Nephron progenitor cell (in vitro differentiated cells): ENCODE measurements at regions not wholly inside any gene's neighbourhood (a gene's known extent, or its start where the extent isn't known, plus 50 kb on each side); places are given as distances from the start of the nearest gene placed in this dataset.

ENCODE experiments used
- DNase-seq: peaks from one replicate; pipeline ENCODE4 v3.0.0; 2021
- H3K27ac Mint-ChIP-seq: 2 replicates; pipeline ENCODE4 v1.8.0; 2021; ENCODE audit warnings: mild to moderate bottlenecking, moderate library complexity, mixed read lengths
- H3K27me3 Mint-ChIP-seq: 2 replicates; pipeline ENCODE4 v1.8.0; 2021; ENCODE audit warnings: mild to moderate bottlenecking, low read depth, mixed read lengths; ENCODE audit not compliant: poor library complexity
- H3K36me3 Mint-ChIP-seq: 2 replicates; pipeline ENCODE4 v1.8.0; 2021; ENCODE audit warnings: low read depth, mixed read lengths
- H3K4me1 Mint-ChIP-seq: 2 replicates; pipeline ENCODE4 v1.8.0; 2021; ENCODE audit warnings: mixed read lengths
- H3K4me3 Mint-ChIP-seq: 2 replicates; pipeline ENCODE4 v1.8.0; 2021; ENCODE audit warnings: mild to moderate bottlenecking, moderate library complexity, mixed read lengths
- H3K9me3 Mint-ChIP-seq: 2 replicates; pipeline ENCODE4 v1.8.0; 2021; ENCODE audit warnings: mild to moderate bottlenecking, moderate library complexity, mixed read lengths
- TF ChIP-seq, protein P1 (sequence below): fragments of 200-600 bp; sonication (generic); IDR thresholded peaks from 2 replicates; pipeline ENCODE4 v1.5.0; 2021; ENCODE audit warnings: antibody characterized with exemption

DNA sequence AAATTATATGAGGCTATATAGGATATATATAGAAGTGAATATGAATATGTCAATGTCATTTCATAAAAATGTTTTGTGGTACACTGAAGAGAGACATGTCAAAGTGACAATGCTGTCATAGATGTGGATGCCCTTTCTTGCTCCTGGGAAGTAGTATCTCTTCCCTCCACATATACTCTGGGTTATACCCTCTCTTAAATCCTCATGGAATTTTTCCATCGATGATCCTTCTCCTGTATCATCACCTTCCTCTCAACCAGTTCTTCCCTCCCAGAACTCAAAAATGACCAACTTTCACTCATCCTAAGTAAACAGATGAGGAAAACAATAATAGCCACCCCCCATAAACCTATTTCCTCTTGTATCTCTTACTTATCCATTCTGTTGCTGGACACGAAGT is 351.5 kb downstream of the USP25 start:
- H3K9me3 Mint-ChIP-seq: peaks cover 6% of the 10 kb centered on the region
- no peaks in the 10 kb centered on the region for H3K36me3 Mint-ChIP-seq
- no peak overlapping the region for H3K27ac Mint-ChIP-seq
- no peak overlapping the region for H3K4me3 Mint-ChIP-seq
- DNase-seq: no peak
- TF ChIP-seq, protein P1, sequence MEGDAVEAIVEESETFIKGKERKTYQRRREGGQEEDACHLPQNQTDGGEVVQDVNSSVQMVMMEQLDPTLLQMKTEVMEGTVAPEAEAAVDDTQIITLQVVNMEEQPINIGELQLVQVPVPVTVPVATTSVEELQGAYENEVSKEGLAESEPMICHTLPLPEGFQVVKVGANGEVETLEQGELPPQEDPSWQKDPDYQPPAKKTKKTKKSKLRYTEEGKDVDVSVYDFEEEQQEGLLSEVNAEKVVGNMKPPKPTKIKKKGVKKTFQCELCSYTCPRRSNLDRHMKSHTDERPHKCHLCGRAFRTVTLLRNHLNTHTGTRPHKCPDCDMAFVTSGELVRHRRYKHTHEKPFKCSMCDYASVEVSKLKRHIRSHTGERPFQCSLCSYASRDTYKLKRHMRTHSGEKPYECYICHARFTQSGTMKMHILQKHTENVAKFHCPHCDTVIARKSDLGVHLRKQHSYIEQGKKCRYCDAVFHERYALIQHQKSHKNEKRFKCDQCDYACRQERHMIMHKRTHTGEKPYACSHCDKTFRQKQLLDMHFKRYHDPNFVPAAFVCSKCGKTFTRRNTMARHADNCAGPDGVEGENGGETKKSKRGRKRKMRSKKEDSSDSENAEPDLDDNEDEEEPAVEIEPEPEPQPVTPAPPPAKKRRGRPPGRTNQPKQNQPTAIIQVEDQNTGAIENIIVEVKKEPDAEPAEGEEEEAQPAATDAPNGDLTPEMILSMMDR: no peak
- H3K4me1 Mint-ChIP-seq: peaks cover 15% of the 10 kb centered on the region
- H3K27me3 Mint-ChIP-seq: no peaks in the 10 kb centered on the region

DNA sequence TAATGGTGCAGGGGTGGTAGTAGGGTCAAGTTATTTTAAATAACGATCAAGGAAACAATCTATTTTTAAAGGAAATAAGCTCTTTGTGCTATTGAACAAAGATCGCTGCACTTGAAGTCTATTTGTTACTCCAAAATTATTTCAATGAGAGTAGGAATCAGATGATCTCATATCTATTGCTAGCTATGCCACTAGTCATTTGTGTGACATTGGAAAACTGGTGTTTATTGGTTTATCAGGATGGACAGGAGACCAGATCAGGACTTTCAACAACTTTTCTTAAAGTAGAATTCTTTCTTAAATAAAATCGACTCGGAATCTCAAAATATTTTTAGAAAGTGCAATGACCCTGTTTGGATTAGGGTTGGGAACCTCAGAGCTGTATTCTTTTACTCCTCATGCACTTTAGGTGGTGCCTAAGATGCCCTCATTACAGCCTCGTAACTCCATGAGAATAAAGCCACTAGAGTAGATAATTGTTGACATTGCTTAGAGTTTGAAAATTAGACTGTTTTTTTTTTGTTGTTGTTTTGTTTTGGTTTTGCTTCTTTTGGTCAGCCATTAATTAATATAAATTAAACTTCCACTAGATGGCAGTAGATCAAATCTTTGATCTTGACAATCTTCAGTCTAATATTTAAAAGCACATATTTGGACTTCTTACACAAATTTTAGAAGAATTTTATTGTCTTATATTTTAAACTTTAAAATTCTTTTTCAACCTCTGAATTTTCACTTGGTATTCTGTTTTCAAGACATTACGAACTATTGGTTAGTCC is 352.4 kb downstream of the USP25 start:
- no peak for DNase-seq
- Mint-ChIP-seq H3K27me3 (no peaks in the 10 kb centered on the region), H3K4me1 (peaks cover 15% of the 10 kb centered on the region), H3K36me3 (no peaks in the 10 kb centered on the region), H3K9me3 (peaks cover 6% of the 10 kb centered on the region), H3K27ac (no peak overlapping the region), H3K4me3 (no peak overlapping the region)
- TF ChIP-seq, protein P1: peak; percentile 38

DNA sequence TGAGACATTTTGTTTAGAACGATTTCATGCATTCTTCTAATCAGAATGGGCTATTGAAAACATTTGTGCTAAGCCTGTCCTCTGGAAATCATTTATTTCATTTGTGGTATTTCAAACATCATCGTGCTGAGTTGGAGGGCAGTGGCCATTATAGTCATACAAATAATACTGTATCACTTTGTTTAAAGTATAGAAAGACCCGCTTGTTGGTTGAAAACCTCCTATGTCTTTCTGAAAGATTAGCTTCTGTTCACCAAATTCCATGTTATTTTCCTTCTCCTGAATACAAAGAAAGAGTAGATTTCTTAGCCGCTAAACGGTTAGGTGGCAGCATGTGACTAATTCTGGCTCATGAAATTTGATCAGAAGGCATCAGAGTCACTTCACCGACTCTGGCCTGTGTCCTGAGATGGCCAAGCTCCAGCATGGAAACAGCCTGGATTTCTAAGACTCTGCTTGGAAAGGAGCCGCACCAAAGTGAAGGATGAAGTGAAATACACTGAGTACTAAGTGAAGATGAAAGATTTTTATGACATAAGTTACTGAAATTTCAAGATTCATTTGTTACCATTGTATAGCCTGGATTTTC is 355.1 kb downstream of the USP25 start:
- Mint-ChIP-seq H3K4me1 (peaks cover 15% of the 10 kb centered on the region), H3K4me3 (no peak overlapping the region), H3K36me3 (no peaks in the 10 kb centered on the region), H3K27ac (peak overlapping the region; percentile 85), H3K27me3 (no peaks in the 10 kb centered on the region), H3K9me3 (peaks cover 6% of the 10 kb centered on the region)
- DNase-seq: no peak
- TF ChIP-seq, protein P1: no peak

DNA sequence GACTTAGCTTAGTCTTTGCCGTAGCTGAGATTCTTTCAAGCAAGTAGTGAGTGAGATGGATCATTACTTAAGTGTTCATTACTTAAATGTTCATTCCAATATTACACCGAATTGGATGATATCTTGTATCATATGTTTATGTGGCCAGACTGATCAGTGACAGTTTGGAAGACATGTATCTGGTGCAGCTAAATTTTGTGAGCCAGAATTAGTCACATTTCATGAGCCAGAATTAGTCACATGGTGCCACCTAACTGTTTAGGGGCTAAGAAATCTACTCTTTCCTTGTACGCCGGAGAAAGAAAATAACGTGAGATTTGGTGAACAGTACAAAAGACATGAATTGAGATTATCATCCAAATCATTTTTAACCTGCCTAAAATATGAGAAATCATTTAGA is 355.6 kb downstream of the USP25 start:
- Mint-ChIP-seq H3K4me3 (no peak overlapping the region), H3K9me3 (peaks cover 6% of the 10 kb centered on the region), H3K4me1 (peaks cover 15% of the 10 kb centered on the region), H3K36me3 (no peaks in the 10 kb centered on the region), H3K27ac (no peak overlapping the region), H3K27me3 (no peaks in the 10 kb centered on the region)
- TF ChIP-seq, protein P1: no peak
- DNase-seq: no peak

DNA sequence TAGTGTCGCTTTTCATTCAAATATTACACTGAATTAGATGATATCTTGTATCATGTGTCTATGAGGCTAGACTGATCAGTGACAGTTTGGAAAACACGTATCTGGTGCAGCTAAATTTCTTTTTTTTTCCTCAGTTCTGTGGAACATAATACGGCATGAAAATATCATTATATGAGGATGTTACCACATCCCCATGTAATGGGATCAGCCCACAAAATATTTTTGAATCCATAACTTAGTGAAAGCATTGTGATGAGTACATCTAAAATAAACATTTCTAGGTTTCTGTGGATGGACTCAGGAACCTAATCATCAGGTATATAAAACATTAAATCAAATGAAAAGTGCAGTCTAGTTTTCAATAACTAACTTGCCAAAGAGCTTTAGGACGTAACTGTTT is 356.3 kb downstream of the USP25 start:
- DNase-seq: no peak
- Mint-ChIP-seq H3K4me1 (peaks cover 15% of the 10 kb centered on the region), H3K27me3 (no peaks in the 10 kb centered on the region), H3K36me3 (no peaks in the 10 kb centered on the region), H3K9me3 (peaks cover 6% of the 10 kb centered on the region), H3K27ac (no peak overlapping the region), H3K4me3 (no peak overlapping the region)
- TF ChIP-seq, protein P1: no peak

DNA sequence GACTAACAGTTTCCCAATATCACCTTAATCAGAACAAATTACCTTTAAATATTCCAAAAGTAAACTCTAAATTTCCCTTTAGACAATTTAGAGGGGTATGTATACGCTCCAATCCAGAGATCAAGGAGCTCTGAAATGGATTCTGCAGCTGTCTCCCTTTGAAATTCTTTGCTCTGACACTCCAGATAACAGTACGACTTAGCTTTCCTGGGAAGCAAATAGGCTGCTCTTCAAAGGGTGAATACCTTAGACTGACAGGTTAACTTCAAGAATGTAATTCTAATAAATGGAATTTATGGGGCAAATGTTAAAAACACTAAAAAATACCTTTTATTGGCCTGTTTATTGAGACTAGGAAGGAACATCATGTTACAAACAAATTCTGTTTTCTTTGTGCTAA is 357.2 kb downstream of the USP25 start:
- no peak for DNase-seq
- no peaks in the 10 kb centered on the region for H3K36me3 Mint-ChIP-seq
- TF ChIP-seq, protein P1: no peak
- peaks cover 6% of the 10 kb centered on the region for H3K9me3 Mint-ChIP-seq
- no peak overlapping the region for H3K27ac Mint-ChIP-seq
- peaks cover 15% of the 10 kb centered on the region for H3K4me1 Mint-ChIP-seq
- no peaks in the 10 kb centered on the region for H3K27me3 Mint-ChIP-seq
- H3K4me3 Mint-ChIP-seq: no peak overlapping the region
